ENCODE measurements at regions not wholly inside any gene's neighbourhood (a gene's known extent, or its start where the extent isn't known, plus 50 kb on each side); places are given as distances from the start of the nearest gene placed in this dataset.

DNA sequence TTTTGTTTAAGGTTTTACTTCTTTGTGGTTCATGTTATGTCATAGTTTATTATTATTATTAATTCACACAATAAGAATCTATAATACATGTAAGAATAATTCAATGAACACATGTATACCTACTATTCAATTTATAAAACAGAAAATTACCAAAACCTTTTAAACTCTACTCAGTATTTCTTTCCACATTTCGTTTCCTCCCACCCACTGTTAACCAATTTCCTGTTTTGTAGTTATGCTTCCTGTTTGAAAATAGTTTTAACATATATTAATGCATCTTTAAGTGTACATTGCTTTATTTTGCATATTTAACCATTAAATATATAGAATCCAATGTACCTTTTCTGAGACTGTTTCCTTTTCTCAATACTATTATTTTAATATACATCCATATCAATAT lies 397.9 kb upstream of the SPTLC3 start:
- no peak for TF ChIP-seq CTCF (IDR thresholded peaks at IDR 0.05; ENCODE audit: borderline replicate concordance, insufficient read depth, low read depth, low read length)
- no peak overlapping the region for H3K4me3 ChIP-seq (ENCODE audit: low read depth, low read length)

- TF ChIP-seq CTCF (IDR thresholded peaks at IDR 0.05; ENCODE audit: borderline replicate concordance, insufficient read depth, low read depth, low read length), result no peak
- H3K4me3 ChIP-seq (ENCODE audit: low read depth, low read length), result no peak overlapping the region
These were observed 394.0 kb upstream of the SPTLC3 start for GRCh38 chr20:12614764-12615163.

DNA sequence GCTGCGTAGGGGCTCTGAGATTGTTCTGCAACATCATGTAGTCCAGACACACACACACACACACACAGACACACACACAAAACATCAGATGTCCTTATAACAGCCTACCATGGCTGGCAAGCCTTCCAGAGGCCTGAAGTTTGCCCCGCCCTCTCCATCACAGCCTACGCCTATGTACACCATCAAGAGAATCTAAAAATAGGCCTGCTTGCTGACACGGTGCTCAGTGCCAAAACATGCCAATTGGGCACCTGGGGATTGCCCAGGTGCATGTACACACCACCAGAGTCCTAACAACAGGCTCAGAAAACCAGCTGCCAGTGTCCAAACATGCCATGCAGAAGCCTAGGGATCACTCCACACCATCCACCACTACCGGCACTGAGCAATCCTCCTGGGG lies 391.7 kb upstream of the SPTLC3 start:
- H3K4me3 ChIP-seq (ENCODE audit: low read depth, low read length), result no peak overlapping the region
- no peak for TF ChIP-seq CTCF (IDR thresholded peaks at IDR 0.05; ENCODE audit: borderline replicate concordance, insufficient read depth, low read depth, low read length)

DNA sequence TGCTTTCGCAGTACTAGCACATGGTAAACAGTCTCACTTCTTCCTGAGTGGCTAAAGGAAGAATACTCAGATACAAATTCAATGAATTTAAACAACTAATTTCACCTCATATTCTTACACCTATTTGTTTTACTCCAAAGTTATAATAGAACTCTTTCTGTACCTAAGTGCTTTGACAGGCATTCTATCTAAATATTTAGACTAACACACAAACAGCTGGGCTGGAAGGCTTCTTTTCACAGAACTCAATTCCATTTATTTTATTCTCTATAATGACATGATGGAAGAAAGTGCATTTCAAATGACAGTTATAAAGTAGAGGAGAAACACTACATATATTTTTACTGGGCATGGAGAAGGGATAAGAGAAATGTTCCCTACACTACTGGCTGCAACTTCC lies 384.9 kb upstream of the SPTLC3 start:
- H3K4me3 ChIP-seq (ENCODE audit: low read depth, low read length), result no peak overlapping the region
- TF ChIP-seq CTCF (IDR thresholded peaks at IDR 0.05; ENCODE audit: borderline replicate concordance, insufficient read depth, low read depth, low read length), result no peak

- H3K4me3 ChIP-seq (ENCODE audit: low read depth, low read length), result no peak overlapping the region
- no peak for TF ChIP-seq CTCF (IDR thresholded peaks at IDR 0.05; ENCODE audit: borderline replicate concordance, insufficient read depth, low read depth, low read length)
These were observed 381.3 kb upstream of the SPTLC3 start for GRCh38 chr20:12627485-12627884.

- H3K4me3 ChIP-seq (ENCODE audit: low read depth, low read length), result no peak overlapping the region
- TF ChIP-seq CTCF (IDR thresholded peaks at IDR 0.05; ENCODE audit: borderline replicate concordance, insufficient read depth, low read depth, low read length), result no peak
These were observed 370.0 kb upstream of the SPTLC3 start for GRCh38 chr20:12638633-12639312.

GRCh38 chr20:12640251-12640650 lies 368.5 kb upstream of the SPTLC3 start:
- no peak overlapping the region for H3K4me3 ChIP-seq (ENCODE audit: low read depth, low read length)
- TF ChIP-seq CTCF (IDR thresholded peaks at IDR 0.05; ENCODE audit: borderline replicate concordance, insufficient read depth, low read depth, low read length), result no peak

Measured in GM12875 (cell line).